ENCODE measurements at regions not wholly inside any gene's neighbourhood (a gene's known extent, or its start where the extent isn't known, plus 50 kb on each side); places are given as distances from the start of the nearest gene placed in this dataset.

DNA sequence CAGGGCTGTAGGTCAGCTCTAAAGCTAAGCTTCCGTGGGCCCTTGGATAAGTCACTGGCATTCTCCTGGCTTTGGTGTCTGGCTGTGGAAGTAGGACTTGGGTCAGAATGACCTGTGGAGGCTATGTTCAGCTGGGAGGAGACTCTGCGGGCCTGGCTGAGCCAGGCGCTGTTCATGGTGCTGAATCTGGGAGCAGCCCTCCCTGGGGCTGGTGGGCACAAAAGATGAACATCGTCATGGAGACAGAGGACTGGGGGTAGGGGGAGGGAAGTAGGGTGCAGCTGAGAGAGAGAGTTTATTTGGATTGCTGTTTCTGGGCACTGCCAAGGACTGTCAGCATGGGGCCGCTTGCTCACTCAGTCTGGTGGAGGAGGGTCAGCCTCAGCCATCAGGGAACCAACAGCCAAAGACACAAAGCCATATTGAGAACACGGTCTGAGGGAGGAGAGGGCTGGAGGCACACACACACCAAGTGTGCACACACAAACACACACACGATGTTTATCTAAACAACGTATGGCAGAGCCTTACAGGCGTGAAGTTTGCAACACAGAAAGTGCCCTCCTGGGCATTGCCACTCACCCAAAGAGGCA lies 120.7 kb upstream of the LINGO1 start:
- TF ChIP-seq, protein P1, sequence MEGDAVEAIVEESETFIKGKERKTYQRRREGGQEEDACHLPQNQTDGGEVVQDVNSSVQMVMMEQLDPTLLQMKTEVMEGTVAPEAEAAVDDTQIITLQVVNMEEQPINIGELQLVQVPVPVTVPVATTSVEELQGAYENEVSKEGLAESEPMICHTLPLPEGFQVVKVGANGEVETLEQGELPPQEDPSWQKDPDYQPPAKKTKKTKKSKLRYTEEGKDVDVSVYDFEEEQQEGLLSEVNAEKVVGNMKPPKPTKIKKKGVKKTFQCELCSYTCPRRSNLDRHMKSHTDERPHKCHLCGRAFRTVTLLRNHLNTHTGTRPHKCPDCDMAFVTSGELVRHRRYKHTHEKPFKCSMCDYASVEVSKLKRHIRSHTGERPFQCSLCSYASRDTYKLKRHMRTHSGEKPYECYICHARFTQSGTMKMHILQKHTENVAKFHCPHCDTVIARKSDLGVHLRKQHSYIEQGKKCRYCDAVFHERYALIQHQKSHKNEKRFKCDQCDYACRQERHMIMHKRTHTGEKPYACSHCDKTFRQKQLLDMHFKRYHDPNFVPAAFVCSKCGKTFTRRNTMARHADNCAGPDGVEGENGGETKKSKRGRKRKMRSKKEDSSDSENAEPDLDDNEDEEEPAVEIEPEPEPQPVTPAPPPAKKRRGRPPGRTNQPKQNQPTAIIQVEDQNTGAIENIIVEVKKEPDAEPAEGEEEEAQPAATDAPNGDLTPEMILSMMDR (IDR thresholded peaks at IDR 0.05): no peak
- no peak for TF ChIP-seq POLR2AphosphoS5 (IDR thresholded peaks at IDR 0.05)
- TF ChIP-seq EP300 (IDR thresholded peaks at IDR 0.05): no peak
- TF ChIP-seq POLR2A (IDR thresholded peaks at IDR 0.05): no peak
